Renal cortical epithelial cell (primary cell): ENCODE measurements at regions not wholly inside any gene's neighbourhood (a gene's known extent, or its start where the extent isn't known, plus 50 kb on each side); places are given as distances from the start of the nearest gene placed in this dataset.
A peak's percentile ranks its signal among the peaks of the same experiment; 100 is the strongest.
"Not testable (repeated sequence)": the region's sequence is repeated elsewhere in the genome, so short reads cannot be mapped to it uniquely, and the experiment has no call there.

Experiments used
- DNase-seq: peaks from one replicate; pipeline ENCODE4 v3.0.0-alpha.2; 2011; ENCODE audit warnings: low read depth

DNA sequence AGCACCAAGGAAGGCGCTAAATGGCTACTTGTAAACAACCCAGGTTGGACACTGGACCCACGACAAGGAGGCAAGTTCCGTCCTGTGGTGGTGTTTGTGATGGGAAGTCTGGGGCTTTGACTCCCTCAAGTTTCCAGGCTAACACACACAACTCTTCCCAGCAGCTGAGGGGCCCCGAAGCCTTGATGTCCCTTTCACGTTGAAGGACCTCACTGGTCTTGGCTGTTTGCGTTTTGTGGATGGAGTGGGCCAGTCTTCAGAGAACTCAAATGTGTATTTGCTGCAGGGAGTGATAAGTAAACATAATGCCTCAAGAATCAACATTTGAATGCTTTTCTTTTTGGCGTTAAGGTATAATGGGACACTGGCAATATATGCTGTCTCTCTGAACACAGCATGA is 199.2 kb downstream of the TM9SF2 start:
- no peak for DNase-seq

DNA sequence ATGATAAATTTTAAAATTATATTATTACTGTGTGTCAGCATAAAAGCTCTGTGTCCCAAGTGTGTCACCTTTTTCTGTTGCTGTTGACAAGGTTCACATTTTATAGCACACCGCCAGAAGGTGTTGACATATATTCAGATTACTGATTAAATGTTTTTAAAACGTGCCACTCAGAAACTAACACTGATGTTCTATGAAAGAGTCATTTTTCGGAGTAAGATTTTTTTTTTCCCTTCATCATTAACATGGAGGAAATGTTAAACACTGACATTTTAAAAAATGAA is 197.5 kb downstream of the TM9SF2 start:
- DNase-seq = no peak

DNA sequence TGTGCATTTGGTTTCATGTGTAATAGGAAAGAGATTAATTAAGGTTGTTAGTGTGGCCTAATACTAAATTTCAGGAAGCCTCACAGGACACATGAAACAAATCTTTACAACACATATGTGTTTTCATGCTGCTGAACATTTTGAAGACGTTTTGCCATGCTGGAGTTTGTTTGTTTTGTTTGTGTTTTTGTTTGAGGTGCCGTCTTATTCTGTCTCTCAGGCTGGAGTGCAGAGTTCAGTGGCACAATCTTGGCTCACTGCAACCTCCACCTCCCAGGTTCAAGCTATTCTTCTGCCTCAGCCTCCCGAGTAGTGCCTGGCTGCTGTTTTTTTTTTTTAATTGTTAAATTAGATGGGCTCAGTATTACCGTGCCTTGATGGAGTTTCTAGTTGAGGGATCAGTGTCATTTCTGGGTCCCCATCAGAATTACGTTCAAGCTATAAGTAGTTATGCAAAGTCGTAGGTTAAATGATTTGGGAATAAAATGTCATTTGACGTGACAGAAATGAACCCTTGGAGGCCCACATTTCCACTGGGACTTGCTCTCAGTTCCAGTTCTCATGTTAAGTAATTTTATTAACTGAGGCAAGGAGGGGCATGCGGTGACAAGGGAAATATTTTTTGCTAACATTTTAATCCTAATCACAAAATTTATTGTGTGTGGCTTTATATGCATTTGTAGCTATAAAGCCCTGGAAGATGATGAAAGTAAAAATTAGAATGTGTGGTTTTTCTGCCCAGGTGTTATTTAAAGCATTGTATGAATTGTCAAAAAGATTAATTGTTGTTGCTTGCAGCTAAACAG is 196.9 kb downstream of the TM9SF2 start:
- DNase-seq = no peak

DNA sequence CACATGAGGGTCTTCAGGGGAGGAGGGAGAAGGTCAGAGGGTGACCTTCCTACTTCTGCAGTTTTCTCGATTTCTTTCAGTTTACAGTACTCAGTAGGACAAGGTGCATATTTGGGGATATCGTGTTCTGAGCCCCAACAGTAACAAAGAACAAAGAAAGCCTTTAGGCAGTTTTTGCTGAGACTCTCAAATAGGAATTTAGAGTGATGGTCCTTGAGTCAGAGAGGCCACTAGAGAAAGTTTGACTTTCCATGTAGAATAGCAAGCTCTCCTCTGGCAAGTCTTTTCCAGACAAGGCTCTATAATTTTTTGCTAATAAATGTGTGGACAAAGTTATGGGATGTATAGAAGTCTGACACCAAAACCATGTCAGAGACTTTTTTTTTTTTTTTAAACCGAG is 194.6 kb downstream of the TM9SF2 start:
- DNase-seq = no peak

DNA sequence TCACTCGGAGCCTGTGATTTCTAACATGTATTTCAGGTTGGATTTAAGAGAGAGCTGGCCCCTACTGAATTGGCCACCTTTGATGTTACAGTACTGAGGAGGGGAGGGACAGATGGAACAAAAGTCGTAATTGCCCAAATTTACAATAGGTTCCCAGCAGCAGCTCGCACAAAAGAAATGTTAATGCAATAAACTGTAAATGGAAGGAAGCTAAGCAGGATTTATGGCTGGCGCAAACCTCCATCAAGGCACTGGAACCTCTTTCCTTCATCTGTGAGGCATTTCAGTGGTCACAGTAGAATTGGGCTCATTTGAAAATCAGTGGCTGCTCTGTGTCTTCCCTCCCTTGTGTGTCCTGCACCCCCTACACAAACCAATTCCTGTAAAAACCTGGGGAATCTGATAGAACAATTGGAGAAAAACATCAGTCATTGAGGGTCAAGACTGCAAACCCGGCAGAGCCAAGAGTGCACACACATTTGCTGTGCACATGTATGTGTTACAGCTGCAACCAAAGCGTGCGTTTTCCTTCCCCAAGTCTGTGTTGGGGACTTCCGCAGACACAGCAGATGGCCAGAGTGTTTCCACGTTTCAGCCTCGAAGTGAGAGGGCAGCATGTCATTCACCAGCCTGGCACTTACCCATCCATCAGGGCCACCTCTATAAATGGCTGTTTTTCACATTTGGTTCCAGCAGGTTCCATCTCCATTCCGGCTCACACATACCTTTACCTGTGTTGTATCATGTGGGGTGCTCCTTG is 192.8 kb downstream of the TM9SF2 start:
- no peak for DNase-seq

DNA sequence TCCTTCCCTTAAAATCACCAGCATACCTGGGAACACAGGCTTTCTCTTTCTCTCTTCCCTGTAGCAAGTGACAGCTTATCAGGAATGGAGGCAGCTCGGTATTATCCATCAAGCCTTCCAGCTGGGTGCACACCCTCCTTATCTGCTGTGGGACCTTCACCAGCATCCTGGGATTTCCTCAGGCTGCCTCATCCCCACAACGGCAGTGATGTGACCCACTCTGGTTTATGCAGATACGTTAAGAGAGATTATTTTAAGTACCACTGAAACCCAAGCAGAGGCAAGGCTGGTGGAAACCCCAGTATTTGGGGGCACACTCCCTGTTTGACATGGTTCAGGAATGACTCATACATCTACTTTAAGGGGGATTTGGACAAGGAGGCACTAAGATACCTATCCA is 192.1 kb downstream of the TM9SF2 start:
- no peak for DNase-seq

DNA sequence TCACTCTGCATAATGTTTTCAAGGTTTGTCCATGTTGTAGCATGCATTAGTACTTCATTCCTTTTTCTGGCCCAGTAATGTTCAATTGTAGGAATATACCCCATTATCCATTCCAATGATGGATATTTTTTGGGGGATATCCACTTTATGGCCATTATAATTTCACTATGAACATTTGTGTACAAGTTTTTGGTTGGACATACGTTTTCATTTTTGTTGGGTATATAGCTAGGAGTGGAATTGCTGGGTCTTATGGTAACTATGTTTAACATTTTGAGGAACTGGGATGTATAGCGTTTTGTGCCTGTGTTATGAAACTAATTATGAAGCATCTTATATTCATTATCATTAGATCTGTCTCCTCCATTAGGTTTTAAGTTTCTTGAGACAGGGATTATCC is 191.6 kb downstream of the TM9SF2 start:
- DNase-seq = no peak

DNA sequence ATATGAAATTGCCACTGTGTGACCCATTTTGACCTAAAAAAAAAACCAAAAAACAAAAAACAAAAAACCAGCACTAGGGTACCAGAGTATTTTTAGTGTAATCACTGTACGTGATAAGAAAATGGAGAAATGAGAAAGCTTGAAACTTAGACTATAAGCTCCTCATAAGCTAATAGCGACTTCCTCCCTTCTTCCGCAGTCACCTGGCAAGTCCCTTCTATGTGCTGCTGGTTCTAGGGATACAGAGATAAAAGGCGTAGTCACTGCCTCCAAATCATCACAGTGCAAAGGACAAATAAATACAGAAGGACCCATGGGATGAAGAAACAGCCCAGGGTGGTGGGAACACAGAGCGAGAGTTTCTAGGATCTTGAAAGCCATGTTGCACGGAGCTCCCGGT is 190.3 kb downstream of the TM9SF2 start:
- DNase-seq = no peak

DNA sequence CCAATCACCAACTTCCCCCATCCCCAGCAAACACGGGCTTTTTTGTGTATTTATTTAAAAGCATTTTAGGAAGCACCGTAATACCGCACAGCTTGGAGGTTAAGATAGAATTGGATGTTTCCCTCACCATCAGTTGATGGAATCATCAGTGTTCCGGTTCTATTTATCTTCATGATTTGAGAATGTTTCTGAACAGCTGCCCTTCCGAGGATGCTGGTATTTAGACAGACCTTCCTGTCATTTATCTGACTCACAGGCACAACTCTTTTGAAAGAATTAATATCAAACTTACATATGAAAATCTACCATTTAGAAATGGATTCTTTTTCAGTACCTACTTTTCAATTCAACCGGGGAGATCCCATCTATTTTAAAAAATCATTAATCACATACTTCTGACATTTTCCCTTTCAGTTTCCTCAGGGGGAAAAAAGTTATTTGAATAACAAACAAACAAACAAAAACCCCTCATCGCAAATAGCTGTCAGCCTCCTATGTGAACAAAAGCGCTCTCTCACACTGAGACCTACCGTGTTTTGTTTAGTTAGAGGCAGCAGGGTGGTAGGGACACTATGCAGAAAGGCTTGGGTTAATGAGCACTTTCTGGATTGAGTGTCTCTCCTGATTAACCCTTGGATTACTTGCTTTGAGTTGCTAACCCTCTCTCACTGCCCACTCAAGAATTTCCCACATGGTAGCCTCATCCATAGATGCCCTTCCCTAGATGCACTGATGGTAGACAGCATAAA is 189.3 kb downstream of the TM9SF2 start:
- no peak for DNase-seq

DNA sequence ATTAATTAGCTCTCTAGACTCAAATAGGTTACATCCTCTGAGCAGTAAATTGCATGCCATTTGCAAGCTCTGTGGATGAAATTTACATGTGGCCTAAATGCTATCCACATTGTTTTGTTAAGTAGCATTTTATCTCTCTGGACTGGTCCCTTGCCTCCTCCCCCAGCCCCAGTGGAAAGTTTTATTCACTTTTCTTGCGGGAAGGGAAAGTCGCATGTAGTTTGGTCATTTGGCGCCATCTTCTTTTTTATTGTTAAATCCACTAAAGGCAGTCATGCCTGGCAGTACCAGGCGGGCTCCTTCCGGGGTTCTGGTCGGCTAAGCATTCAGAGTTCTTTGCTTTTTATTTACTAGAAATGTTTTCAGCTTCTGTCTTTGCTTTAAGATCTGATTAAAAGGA is 188.7 kb downstream of the TM9SF2 start:
- DNase-seq = peak; percentile 50

DNA sequence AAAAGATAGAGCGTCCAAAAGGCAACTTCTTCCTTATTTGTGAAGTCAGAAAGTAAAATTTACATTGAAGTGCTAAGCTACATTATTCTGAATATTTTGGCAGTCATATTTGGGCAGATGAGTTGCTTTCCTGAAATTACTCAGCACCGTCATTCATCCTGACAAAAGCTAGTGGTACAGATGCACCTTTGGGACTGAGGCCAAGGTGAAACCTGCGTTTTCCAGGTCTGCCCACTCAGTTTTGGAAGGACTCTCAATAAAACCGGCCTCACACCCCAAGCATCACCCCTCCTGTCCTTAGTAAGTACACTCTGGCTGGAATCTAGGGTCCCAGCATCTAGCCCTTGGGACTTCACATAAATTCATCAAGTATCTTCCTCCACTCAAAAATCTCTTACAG is 187.5 kb downstream of the TM9SF2 start:
- DNase-seq = no peak

DNA sequence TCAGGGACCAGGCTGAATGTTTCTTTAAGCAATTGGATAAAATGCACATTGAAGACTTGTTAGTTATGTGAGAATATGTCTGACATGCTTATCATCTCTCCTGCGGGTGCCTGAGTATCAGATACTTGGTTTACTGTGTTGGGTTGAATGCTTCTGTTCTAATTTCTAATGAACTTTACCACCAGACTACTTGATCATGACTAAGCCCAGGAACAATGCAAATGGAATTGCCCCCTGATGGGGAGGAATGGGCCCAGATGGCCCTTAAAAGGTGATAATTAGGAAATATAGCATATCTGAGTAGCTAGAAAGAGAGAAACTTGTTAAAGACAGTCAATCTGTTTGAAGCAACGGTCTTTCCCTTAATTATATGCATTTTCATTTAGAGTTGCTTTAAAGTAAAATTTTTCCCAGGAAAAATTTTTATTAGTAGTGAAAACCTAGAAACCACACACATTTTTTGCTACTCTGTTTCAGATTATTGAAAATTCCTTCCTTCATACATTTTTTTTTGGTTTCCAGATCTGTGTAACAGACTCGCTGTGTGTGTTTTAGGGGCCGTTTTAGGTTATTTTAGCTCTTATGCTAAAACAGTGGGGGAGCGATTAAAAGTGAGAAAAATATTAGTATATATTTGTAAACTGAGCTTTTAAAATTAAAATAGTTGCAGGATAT is 186.6 kb downstream of the TM9SF2 start:
- DNase-seq = peak; percentile 79

DNA sequence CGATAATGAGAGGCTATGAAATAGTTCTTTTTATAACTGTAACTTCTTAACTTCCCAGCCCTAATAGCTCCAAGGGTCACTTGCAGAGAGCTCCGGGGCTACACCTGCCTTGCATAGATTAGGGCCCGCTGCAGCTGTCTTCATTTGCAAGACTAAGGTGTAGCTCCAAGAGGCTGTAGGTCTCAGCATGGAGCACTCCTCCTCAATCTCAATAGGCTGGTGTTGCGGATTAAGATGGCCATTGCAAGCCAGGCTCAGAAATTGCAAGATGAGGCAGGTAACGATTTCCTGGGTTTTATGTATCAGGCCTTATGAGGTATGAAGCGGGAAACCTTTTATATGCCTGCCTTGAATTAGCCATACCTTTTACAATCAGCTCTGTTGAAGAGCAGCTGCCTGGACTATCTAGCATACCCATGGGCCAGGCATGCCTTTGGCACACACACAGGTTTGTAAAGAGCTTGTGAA is 185.7 kb downstream of the TM9SF2 start:
- DNase-seq = no peak

DNA sequence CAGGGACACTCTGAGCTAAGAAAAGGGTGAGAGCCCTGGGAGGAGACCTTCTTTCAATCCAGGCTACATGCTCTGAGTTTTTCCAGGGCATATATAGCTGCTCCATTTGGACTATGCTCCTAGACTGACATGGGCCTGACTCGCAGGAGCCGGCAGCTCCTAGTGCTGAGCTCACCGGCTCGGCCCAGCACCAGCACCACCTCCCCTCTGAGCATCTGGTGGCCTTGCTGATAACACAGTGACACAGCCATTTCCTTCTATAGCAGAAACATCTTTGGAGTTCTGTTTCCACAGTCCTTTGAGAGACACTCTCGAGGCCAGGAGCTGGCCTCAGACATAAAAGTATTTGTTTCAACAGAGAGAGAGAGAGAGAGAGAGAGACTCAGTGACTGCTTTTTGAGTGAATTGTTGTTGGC is 184.9 kb downstream of the TM9SF2 start:
- DNase-seq = no peak

DNA sequence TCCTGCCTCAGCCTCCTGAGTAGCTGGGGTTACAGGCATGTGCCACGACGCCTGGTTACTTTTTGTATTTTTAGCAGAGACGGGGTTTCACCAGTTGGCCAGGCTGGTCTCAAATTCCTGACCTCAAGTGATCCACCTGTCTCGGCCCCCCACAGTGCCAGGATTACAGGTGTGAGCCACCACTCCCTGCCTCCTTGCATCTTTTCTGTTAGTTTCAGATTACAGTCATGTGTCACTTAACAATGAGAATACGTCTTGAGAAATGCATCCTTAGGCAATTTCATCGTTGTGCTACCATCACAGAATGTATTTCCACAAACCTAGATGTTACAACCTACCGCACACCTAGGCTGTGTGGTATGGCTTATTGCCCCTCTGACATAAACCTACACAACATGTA is 180.4 kb downstream of the TM9SF2 start:
- no peak for DNase-seq

DNA sequence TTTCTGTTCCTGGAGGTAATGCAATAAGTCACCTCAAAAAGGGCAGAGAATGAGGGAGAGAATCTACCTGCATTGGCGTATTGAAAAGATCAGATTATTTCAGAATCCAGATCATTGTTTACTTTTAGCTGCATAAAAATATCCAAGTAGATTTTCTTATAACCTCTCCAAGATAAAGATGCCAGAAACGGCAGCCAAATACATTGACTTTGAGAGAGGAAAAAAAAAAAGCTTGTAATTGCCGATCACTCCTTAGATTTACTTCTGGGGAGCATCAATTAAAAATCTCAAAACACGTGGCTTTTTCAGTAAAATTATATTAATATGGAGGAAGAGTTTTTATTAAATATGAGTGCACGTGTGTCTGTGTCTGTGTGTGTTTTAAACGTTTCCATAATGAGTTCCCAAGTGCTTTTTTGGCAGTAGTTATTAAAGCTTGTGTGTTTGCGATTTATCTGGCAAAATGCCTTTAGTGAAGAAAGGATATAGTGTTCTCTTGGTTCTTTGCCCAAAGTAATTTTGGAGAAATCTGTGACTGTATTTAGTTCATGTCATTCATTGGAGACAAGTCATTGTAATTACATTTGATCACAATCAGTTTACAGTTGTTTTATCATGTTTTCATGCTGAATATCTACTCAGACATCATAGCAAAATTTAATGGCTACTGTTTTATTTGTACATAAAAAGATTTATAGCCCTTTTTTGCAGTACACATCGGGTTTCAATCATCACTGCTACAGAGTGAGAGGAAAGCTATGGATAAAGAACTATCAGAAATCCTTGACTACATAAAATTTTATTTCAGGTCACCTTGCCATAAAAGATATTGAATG is 176.1 kb downstream of the TM9SF2 start:
- DNase-seq = no peak

DNA sequence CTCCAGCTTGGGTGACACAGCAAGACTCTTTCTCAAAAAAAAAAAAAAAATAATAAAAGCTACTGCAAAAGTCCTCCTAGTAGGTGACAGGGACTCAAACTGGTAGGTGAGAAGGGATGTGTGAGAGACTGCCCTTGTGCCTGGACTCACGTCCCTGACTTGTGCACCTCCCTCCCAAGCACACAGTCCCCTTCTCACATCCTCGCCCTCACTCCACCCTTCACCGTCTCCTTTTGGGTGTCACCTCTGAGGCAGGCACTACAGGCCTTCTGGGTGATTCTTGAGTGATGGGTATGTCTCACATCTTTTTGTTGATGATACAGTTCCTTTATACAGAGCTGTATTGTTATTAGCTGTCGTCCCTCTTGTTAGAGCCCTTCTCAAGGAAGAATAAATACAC is 170.5 kb downstream of the TM9SF2 start:
- DNase-seq = no peak

DNA sequence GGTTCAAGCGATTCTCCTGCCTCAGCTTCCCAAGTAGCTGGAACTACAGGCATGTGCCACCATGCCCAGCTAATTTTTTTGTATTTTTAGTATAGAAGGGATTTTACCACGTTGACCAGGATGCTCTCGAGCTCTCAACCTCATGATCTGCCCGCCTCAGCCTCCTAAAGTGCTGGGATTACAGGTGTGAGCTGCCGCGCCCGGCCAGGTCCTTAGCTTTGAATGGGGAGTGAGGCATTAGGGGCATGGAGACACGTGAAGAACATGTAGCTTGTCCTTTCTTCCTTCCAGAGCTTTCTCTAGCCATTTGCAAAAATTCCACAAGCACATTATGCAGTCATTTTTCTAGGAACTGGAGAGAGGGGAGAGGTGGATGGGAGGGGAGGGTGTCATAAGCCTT is 167.8 kb downstream of the TM9SF2 start:
- DNase-seq = not testable (repeated sequence)

DNA sequence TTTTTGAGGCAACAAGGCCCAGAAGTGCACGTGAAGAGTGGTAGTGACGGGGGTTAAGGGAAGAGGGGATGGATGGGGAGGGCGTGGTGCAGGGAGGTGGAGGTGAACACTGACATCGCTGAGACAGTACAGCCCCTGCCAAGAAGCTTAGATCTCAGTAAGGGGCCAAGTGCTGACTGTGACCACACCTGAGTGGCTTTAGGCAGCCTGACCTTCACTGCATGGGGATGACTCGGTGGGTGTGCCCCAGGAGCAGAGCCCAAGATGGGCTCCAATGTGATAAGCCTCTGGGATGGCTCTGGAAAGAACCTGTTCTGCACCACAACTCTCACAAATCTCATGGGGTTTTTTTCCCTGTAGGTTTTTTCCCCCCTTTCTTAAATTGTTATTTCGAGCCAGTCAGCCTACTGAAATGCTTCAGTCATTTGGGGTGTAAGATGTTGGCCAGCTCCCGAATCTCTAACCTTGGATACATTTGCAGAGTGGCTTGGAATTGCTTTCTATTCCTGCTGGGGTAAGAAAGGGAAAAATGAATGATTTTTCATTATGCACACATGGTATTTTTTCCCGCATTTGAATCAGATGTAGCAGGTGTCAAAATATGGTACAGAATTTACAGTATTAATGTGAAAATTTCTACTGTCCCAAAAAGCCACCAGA is 165.0 kb downstream of the TM9SF2 start:
- no peak for DNase-seq

DNA sequence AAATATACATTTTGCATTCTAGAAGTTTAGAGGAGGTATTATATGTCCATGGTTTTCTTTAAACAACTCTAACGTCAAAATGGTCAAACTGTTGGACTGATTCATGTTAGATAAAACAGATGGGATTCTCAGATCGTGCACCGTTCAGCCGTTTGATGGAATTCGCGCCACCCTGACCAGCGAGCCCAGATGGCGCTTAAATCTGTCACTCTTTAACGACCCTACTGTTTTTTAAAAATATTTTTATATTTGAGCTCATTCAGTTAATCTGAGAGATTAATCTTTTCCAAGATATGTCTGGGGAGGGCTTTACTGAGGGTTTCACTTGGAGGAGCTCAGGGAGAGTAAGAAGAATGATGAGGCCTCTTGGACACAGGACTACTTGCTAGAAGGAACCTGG is 164.4 kb downstream of the TM9SF2 start:
- no peak for DNase-seq

DNA sequence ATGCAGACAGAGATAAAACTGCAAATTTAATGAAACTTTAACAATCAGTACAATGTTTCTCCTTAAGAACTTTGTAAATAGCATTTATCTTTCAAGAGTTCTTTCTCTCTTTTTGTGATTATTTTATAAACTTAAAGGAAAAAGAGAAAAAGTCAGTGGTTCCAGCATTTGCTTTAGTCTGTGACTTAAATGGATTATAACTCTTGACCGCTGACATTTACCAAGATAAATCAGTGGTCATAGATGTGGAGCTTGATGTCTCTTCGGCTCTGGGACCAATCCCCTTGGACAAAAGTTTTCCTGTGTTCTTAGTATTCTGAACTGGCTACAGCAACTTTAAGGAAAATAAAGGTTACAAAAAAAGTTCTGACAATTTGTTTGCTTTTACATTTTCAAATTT is 162.6 kb downstream of the TM9SF2 start:
- DNase-seq = no peak
